ENCODE measurements at regions not wholly inside any gene's neighbourhood (a gene's known extent, or its start where the extent isn't known, plus 50 kb on each side); places are given as distances from the start of the nearest gene placed in this dataset.
"Not testable (repeated sequence)": the region's sequence is repeated elsewhere in the genome, so short reads cannot be mapped to it uniquely, and the experiment has no call there.

DNA sequence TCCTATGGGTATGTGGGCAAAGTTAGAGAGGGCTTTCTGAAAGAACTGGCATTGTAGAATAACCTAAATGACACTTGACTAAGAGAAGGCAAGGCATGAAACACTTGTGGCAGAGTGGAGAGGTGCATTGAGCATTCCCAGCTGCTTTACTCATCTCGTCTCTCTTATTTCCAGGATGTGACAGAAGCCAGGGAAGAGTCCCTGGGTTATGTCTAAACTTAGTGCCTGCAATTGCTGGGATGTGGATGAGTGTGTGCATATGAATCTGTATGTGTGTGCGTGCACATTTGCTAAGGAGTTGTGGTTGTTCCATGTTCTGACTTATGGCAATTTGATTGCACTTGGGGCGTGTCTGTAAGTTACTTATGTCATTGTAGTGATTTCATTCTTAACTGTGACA, 1326.5 kb upstream of the B3GALT2 start:
- in situ Hi-C loops (cut with HindIII; ENCODE audit: low sequenced_read_pairs), result no loop called here

DNA sequence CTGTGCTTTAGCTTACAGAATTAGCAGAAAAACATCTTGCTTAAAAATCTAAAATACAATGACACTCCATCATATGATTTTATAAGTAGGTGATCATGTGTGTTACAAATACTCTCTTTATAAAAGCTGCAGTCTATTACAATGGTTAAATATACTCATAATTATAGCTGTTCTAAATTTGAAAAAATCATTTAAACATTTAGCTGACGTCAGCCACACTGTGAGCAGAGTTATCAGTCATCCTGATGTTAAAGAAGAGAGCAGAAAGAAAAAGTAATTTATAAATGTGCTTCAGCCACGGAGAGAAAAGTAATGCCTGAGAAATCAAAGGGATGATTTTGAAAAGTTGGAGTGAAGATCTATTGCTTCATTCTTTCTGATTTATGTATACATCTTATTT, 1325.9 kb upstream of the B3GALT2 start:
- in situ Hi-C loops (cut with HindIII; ENCODE audit: low sequenced_read_pairs), result no loop called here

DNA sequence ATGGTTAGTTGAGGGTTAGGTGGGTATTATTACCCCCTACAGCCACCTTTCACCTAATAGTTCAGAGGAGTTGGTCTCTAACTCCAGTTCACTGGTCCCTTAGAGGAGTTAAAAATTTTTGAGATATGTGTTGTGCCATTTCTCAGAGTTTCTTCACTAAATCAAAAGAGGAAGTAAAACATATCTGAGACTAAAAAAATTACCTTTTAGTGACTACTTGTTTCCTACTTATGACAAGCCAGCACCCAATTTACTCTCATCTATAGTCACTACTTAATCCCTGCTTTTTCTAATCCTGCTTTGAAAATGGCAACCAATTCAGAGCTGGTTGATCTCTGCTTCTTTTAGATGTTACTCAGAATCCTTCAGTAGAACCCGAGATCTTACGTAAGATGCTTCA, 1316.8 kb upstream of the B3GALT2 start:
- in situ Hi-C loops (cut with HindIII; ENCODE audit: low sequenced_read_pairs), result no loop called here

DNA sequence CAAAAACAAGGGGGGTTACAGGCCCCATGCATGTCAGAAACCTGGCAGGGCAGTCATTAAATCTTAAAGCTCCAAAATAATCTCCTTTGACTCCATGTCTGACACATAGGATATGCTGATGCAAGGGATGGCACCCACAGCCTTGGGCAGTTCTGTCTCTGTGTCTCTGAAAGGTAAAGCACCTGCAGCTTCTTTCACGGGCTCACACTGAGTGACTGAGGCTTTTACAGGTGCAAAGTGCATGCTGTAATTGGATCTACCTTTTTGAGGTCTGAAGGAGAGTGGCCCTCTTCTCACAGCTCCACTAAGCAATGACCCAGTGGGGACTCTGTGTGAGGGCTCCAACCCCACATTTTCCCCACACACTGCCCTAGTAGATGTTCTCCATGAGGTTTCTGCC, 1309.0 kb upstream of the B3GALT2 start:
- in situ Hi-C loops (cut with HindIII; ENCODE audit: low sequenced_read_pairs), result no loop called here

DNA sequence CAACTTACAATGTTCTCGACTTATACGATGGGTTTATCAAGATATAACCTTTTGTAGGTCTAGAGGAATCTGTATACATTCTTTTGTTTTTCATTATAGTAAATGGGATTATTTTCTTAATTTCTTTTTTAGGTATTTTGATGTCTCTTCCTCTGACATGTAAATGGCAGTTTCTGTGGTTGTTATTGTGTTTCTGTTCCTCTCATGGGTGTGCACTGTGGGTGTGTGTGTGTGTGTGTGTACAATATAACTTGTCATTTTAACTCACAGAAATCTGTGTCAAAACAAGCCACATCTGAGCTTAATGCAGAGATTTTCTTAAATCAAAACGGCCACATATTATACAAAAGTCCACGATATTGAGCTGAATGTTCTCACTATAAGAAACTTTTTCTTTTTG, 1300.8 kb upstream of the B3GALT2 start:
- in situ Hi-C loops (cut with HindIII; ENCODE audit: low sequenced_read_pairs), result no loop called here

DNA sequence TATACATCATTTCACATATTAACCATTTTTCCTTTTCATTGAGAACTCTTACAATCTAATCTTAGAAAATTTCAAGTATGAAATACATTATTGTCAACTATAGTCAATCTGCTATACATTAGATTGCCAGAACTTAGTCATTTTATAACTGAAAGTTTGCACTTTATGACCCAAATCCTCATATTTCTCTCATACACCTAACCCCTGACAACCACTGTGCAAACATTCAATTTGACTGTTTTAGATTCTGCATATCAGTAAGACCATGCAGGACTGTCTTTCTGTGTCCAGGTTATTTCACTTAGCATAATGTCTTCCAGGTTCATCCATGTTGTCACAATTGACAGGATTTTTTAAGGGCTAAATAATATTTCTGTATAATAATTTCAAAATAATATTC, 1299.0 kb upstream of the B3GALT2 start:
- in situ Hi-C loops (cut with HindIII; ENCODE audit: low sequenced_read_pairs), result no loop called here

DNA sequence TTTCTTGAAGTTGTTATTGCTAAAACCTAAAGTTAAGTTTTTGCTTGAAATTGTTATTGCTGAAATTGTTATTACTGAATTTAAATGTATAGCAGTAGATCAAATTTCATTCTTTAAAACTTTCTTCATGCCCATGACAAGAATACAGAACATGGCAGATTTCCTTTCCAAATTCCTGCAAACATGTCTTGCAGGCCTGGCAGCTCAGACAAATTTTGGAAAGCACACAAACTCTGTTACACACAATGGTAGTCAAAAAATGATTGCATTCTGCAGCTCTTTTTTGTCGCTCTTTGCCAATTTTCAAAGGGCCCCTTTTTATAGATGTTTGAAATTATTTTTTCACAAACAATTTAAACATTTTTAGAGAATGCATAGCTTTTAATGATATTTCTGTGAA, 1292.3 kb upstream of the B3GALT2 start:
- in situ Hi-C loops (cut with HindIII; ENCODE audit: low sequenced_read_pairs), result no loop called here

DNA sequence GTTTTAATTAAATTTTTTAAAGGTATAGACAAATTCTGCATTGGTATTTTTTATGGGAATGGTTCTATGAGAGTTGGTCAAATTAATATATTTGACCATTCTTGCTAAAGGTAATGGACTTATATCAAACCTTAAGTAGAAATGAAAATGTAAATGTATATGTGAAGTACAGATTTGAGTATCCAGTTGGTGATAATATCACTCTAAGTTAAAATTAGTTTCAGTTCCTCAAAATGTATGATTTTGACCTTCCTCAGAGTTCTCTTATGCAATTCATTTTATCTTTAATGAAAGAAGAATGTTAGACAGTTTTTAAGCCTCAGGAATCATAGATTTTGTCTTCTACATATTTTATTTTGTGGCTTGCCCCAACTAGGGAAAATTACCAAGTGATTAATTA, 1291.5 kb upstream of the B3GALT2 start:
- in situ Hi-C loops (cut with HindIII; ENCODE audit: low sequenced_read_pairs), result no loop called here

DNA sequence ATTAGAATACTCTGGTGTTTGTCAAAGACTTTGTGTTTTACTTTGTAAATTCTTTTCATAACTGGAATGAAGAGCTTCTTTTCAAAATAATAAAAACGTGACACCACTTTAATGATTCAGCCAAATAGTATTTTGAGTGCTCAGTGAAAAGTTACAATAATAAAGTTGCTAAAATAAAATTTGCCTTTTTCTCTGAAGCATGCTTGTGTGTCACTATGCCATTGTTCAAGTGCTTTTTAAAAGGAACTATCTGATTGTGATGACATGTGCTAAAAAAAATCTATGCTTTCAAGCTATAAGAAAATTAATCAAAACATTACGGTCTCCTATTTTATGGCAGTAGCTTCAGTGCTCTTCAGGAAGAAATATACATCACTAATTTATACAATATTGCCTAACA, 1290.5 kb upstream of the B3GALT2 start:
- in situ Hi-C loops (cut with HindIII; ENCODE audit: low sequenced_read_pairs), result no loop called here

DNA sequence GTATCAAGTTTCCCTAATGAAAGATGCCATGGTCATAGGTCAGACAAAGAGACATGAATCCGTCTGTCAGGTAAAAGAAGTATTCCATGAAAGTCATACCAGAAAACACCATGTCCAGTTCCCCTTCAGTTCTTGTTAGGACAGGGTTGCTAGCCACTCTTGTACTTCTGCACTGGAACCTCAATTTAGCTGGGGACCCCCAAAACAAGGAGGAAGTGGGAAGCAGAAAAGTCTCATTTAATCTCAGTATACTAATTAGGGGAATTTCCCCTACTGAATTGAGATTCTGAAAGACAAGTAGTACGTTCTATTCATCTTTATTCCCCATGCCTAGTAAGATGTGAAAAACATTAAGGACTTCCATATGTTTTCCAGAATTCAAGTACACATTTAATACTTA, 1289.9 kb upstream of the B3GALT2 start:
- in situ Hi-C loops (cut with HindIII; ENCODE audit: low sequenced_read_pairs), result no loop called here

DNA sequence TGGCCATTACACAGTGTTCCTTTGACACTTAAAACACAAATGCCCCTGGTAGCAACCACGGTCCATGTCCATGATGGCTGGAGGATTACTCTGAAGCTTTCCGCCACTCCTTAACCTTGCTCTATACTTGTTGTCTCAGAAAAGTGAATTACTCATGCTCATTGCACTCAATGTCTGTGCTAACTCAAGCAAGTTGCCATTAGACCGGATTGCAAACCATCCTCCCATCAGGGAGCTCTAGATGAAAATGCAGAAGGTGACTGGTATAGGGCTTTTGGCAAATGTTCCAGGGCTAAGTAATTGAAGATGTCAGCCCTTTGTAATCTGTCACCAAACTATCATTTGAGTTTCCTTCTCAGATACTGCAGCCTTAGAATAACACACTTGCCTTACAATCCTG, 1288.3 kb upstream of the B3GALT2 start:
- in situ Hi-C loops (cut with HindIII; ENCODE audit: low sequenced_read_pairs), result no loop called here

DNA sequence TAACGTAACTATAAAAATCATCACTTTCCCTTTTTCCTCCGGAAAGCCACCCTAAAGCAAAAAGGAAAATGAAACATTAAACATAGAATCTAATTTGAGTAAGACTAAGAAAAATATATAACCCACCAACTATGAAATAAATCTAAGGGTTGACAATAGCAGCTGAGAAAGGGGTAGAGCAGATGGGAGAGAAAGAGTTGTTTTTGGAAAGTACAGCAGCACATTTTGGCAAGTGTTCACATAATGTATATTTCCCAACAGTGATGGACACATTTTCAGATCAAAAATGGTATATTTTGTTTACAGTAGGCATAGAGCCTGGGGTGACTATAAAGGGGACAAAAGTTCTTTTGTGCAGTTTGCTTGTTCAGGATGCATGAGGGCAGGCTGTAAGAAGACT, 1287.4 kb upstream of the B3GALT2 start:
- in situ Hi-C loops (cut with HindIII; ENCODE audit: low sequenced_read_pairs), result no loop called here

DNA sequence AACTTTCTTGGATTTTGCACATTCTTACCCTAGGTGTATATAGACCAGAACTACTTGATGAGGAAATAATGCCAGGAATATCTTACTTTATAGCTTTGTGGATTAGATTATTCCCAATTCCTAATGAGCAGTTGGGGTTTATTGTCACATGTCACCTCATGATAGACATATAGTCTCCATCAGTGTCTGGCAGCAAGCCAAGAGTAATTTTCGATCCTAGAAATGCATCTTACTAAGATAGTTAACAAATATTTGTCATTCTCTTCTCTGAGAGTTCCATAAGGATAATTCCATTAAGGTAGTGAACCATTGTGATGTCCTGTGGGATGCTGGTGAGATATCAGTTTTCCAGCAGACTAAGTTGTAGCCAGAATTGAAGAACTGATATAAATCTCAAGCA, 1282.9 kb upstream of the B3GALT2 start:
- in situ Hi-C loops (cut with HindIII; ENCODE audit: low sequenced_read_pairs), result loop anchor here (10.0 kb wide), 1 partner anchor 54 kb away; no protein-coding TSS in a partner anchor

DNA sequence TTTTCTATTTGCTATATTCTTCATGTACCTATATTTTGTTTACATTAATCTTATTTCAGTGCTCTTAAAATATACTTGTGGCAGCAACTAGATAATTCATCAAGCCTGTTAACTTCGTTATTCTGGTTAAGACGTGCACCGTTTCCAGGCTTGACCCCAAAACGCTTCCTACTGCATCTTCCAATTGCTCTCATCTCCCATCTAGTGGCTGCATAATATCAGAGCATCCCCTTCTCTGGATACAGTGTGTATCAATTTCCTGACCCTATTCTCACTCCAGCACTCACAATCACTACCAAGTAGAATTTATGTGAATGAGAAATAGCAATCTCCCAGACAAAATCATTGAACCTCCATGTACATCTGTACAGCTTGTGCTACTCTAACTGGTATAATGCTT, 1280.3 kb upstream of the B3GALT2 start:
- in situ Hi-C loops (cut with HindIII; ENCODE audit: low sequenced_read_pairs), result loop anchor here (10.0 kb wide), 1 partner anchor 52 kb away; no protein-coding TSS in a partner anchor

DNA sequence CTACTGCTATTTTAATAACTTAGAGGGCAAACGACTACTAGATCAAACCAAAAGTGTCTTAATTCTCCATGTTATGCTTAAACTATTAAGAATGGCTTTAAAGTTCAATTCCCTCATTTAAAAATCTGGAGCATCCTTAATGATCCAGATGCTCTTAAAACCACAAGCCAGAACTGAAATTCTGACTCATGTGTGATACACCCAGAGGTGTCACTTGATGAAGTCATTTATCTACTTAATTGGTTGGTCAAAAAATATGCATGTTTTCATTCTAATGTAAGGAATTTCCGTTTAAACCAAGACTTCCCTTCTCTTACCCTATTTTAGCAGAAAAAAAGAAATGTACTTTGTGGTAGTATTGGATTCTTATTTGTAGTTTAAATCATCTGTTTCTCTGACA, 1261.2 kb upstream of the B3GALT2 start:
- in situ Hi-C loops (cut with HindIII; ENCODE audit: low sequenced_read_pairs), result no loop called here

DNA sequence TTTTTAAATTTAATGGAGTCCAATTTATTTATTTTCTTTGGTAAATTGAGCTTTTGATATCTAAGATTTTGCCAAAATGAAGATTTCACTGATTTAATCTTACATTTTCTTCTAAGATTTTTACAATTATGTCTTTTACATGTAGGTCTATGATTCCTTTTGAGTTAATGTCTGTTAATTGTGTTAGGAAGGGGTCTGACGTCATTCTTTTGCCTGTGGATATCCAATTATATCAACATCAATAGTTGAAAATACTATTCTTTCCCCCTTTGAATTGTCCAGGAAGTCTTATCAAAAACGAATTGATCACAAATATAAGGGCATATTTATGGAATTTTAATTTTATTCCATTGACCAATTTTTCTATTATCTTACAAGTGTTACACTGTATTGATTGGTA, 1258.8 kb upstream of the B3GALT2 start:
- in situ Hi-C loops (cut with HindIII; ENCODE audit: low sequenced_read_pairs), result no loop called here

DNA sequence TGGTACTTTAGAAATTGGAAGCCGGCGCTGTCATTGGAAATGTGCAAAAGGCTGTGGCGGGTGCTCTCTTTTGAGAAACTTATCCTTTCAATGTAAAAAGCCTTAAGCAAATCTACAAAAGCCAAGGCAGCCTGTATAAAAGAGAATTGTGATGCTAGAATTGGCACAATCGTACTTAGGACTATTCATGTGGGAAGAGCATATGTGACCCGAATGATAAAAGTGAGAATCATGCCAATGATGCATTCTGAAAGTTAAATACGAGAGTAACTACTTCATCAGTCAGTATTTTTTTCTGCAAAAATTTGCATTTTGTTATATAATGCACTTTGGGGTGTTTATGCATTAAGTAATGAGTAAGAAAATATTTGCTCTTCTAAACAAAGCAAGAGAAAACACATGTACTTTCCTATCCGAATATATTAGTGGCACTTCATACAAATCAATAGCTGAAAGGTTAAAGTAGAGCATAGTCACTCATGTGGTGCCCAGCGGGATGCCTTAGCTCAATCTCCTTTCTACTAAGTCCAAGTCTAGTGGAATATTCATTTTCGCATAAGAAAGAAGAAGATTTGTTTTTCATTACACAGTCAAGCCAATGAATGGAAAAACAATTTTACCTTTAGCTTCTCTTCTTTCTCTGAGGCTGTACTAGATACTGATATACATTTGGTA, 1256.6 kb upstream of the B3GALT2 start:
- in situ Hi-C loops (cut with HindIII; ENCODE audit: low sequenced_read_pairs), result no loop called here

DNA sequence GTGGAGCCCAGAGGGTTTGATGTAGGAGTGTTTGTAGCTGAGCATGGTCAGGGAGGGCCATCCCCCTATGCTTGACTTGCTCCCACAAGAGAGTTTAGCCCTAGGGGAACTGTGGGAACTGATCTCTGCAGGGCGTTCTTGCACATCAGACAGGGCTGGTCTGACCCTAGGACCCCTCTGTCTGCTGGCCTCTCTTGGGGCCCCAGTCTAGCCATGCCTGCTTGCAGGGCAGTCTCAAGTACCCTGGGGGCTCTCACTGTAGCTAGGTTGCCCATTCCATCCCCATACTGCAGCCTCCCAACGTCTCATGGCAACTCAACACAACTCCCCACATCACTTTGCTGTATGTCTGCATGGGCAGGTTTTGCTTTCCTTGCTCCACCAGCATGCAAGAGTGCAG, 1250.7 kb upstream of the B3GALT2 start:
- in situ Hi-C loops (cut with HindIII; ENCODE audit: low sequenced_read_pairs), result no loop called here

DNA sequence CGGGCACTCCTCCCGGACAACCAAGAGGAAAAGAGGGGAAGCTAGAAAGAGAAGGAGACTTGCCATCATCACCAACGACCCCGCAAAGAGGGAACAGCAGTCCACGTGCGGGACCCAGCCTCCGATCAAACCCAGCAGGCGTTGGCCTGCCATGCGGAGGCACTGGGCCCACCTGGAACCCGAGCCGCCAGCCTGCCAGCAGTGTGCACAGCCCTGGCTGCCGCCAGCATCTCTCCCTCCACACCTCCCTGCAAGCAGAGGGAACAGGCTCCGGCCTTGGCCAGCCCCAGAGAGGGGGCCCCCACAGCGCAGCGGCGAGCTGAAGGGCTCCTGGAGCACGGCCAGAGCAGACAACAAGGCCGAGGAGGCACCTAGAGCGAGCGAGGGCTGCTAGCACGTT, 1244.7 kb upstream of the B3GALT2 start:
- in situ Hi-C loops (cut with HindIII; ENCODE audit: low sequenced_read_pairs), result no loop called here

DNA sequence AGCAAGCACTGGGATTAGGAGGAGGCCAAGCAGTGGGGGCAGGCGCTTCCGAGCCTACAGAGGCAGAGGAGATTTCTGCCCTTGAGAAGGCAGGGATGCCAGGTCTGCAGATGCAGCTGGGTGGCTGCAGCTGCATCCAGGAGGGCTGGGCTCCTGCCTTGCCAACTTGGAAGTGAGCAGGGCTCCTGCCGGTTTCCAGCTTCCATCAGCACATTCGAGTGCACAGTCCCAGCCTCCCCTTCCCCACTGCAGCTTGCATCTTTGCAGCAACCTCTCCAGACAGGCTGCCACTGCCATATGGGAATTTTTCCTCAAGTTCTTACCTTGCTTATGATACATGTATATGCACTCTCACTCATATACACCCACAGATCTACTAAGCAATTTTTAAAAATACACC, 1234.3 kb upstream of the B3GALT2 start:
- in situ Hi-C loops (cut with HindIII; ENCODE audit: low sequenced_read_pairs), result no loop called here

DNA sequence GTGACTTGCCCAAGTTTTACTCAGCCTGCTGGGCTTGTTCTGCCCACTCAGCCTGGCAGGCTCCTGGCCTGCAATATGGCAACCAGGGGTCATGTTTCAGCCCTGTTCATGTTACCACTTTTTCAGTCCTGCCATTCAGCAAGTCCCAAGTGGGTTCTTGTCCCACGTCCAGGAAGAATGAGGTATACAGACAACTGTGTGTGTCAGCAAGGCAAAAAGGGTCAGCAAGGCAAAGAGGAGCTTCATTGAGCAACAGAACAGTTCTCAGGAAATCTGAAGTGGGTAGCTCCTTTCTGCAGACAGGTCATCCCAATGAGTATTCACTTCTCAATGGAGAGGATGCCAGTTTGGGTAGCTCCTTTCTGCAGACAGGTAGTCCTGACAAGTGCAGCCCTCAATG, 1233.3 kb upstream of the B3GALT2 start:
- in situ Hi-C loops (cut with HindIII; ENCODE audit: low sequenced_read_pairs), result loop anchor here (10.0 kb wide), 1 partner anchor 45 kb away; no protein-coding TSS in a partner anchor

DNA sequence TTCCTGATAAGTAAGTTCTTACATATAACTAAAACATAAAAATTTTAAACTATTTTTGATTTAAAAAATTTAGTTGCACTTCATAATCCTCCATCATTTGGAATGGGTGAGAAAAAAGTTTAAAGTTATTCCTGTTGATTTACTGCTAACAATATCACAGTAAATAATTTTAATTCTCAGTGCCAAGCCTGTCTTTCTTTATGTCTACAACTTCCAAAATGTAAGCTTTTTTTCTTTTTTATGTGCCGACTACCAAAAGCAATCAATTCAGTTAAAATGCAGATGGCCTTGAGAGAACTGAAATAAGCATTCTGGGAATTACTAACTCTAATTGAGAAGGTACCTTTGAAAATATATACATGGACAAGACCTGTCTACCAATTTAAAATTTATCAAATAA, 1224.3 kb upstream of the B3GALT2 start:
- in situ Hi-C loops (cut with HindIII; ENCODE audit: low sequenced_read_pairs), result loop anchor here (10.0 kb wide), 1 partner anchor 54 kb away; no protein-coding TSS in a partner anchor

DNA sequence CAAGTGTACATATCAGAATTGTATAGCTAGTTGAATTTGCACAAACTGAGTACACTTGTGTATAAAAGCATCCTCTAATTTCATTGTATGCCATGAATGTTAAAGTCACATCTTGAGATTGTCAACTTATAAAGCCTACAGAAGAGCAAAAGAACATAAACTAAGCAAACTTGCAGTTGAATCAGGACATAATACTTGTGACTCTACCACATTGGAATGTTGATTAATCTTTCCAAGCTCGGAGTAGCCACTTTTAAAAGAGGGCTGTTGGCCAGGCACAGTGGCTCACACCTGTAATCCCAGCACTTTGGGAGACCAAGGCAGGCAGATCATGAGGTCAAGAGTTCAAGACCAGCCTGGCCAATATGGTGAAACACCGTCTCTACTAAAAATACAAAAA, 1220.8 kb upstream of the B3GALT2 start:
- in situ Hi-C loops (cut with HindIII; ENCODE audit: low sequenced_read_pairs), result not testable (repeated sequence)

All from endothelial cell of hepatic sinusoid (primary cell).